ENCODE measurements at regions not wholly inside any gene's neighbourhood (a gene's known extent, or its start where the extent isn't known, plus 50 kb on each side); places are given as distances from the start of the nearest gene placed in this dataset.

DNA sequence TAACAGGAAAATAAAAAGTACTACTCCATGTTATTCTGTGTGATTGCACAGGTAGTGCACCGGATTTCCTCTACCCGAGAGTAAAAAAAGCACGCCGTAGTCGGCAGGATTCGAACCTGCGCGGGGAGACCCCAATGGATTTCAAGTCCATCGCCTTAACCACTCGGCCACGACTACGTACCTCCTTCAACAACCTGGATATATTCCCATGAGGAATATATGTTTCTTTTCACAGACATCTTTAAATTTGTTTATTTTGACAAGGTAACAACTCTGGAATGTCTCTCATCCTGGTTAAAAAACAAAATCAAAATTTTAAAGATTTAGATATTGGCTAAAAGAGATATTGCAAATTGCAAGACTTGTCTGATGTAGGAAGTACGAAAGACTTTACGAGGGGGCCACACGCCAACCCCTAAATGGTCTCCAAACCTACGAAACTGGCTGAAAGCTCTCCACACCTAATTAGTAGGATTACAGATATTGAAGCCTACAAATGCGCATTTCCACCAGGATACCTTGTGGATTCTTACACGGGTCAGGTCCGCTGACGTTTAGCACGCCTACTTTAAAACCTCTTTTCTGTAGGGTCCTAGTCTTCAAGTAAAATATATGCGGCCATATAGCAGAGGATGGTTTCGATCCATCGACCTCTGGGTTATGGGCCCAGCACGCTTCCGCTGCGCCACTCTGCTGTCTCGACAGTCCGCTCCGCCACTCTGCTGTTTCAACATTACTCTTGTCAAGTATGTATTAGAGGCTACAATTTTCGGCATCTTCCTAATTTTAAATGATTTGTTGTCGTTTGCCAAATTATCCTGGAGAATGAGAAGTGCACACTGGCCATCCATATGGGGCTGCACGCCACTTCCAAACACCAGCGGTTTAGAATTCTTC, 52.2 kb upstream of the BTN3A2 start:
- peaks cover 17% of the 10 kb centered on the region for H3K4me1 ChIP-seq
- DNase-seq: peak; percentile 84
- peaks cover 37% of the 10 kb centered on the region for H3K36me3 Mint-ChIP-seq (ENCODE audit: insufficient read depth, unreplicated experiment)
- peak overlapping the region; percentile 95 for H3K27ac Mint-ChIP-seq (ENCODE audit: unreplicated experiment)
- no peaks in the 10 kb centered on the region for H3K27me3 ChIP-seq (replicated peaks; ENCODE audit: control insufficient read depth, insufficient read depth, low read length)
- H3K9me3 ChIP-seq: no peaks in the 10 kb centered on the region
- H3K4me1 Mint-ChIP-seq (ENCODE audit: low read depth, unreplicated experiment): peaks cover 39% of the 10 kb centered on the region
- TF ChIP-seq, protein P1, sequence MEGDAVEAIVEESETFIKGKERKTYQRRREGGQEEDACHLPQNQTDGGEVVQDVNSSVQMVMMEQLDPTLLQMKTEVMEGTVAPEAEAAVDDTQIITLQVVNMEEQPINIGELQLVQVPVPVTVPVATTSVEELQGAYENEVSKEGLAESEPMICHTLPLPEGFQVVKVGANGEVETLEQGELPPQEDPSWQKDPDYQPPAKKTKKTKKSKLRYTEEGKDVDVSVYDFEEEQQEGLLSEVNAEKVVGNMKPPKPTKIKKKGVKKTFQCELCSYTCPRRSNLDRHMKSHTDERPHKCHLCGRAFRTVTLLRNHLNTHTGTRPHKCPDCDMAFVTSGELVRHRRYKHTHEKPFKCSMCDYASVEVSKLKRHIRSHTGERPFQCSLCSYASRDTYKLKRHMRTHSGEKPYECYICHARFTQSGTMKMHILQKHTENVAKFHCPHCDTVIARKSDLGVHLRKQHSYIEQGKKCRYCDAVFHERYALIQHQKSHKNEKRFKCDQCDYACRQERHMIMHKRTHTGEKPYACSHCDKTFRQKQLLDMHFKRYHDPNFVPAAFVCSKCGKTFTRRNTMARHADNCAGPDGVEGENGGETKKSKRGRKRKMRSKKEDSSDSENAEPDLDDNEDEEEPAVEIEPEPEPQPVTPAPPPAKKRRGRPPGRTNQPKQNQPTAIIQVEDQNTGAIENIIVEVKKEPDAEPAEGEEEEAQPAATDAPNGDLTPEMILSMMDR (IDR thresholded peaks at IDR 0.05; ENCODE audit: insufficient read depth in 1 of 2, low read depth in 1 of 2, low read length in 1 of 2, severe bottlenecking in 1 of 2, unreplicated experiment in 1 of 2): no peak
- peak overlapping the region; percentile 65 for H3K4me3 ChIP-seq (ENCODE audit: low read depth, low read length)
- CTCF ChIA-PET: no interaction called here
- H3K36me3 ChIP-seq (ENCODE audit: control insufficient read depth, insufficient read depth, low read length): no peaks in the 10 kb centered on the region
- no TSS peak for BruUV-seq (replicated peaks)
- H3K27me3 Mint-ChIP-seq (ENCODE audit: insufficient read depth, unreplicated experiment): no peaks in the 10 kb centered on the region
- intact Hi-C loops (cut with micrococcal nuclease; ENCODE audit: unreplicated experiment): loop anchor here (1.0 kb wide), 1 partner anchor 10 kb away; no protein-coding TSS in a partner anchor
- peak overlapping the region; percentile 90 for H3K4me3 Mint-ChIP-seq (ENCODE audit: unreplicated experiment)
- POLR2A ChIA-PET: no interaction called here
- no peaks in the 10 kb centered on the region for H3K9me3 Mint-ChIP-seq (ENCODE audit: unreplicated experiment)

Measured in Caco-2 (cell line).